K562 (cell line): ENCODE measurements at regions not wholly inside any gene's neighbourhood (a gene's known extent, or its start where the extent isn't known, plus 50 kb on each side); places are given as distances from the start of the nearest gene placed in this dataset.

Experiments
- CAMTA2 ChIP-seq: fragments of 250-450 bp; sonication (Bioruptor Pico); conservative IDR thresholded peaks from 2 replicates; pipeline ENCODE4 v1.5.1; 2022
- CREM ChIP-seq: IDR thresholded peaks from 2 replicates; pipeline ENCODE4 v1.6.1; 2014; ENCODE audit warnings: antibody characterized with exemption, low read depth
- GABPA ChIP-seq: fragments of 200-800 bp; sonication (Bioruptor generic); conservative IDR thresholded peaks from 2 replicates; pipeline ENCODE4 v1.6.1; 2016; ENCODE audit warnings: low read depth, missing genetic modification characterization, missing compliant biosample characterization
- GATA2 ChIP-seq: sonication (generic); formaldehyde crosslinking; IDR thresholded peaks from 2 replicates; pipeline ENCODE4 v1.4.0; 2020; ENCODE audit warnings: mild to moderate bottlenecking, missing genetic modification reagents
- GTF2F1 ChIP-seq: IDR thresholded peaks from 2 replicates; pipeline ENCODE4 v1.6.1; 2011; ENCODE audit warnings: low read depth, low read length, improper control_type of control experiment
- L3MBTL2 ChIP-seq: fragments of 450-650 bp; IDR thresholded peaks from 2 replicates; pipeline ENCODE4 v1.6.1; 2016; ENCODE audit warnings: mild to moderate bottlenecking, moderate library complexity
- PTBP1 ChIP-seq: fragments of 200-400 bp; formaldehyde crosslinking; IDR thresholded peaks from 2 replicates; pipeline ENCODE4 v1.6.1; 2017; ENCODE audit warnings: low read depth, low read length
- RFX7 ChIP-seq: fragments of 250-450 bp; sonication (Bioruptor Pico); IDR thresholded peaks from 2 replicates; pipeline ENCODE4 v1.5.1; 2021; ENCODE audit warnings: mild to moderate bottlenecking
- RHOXF2B ChIP-seq: fragments of 250-450 bp; sonication (Bioruptor Pico); conservative IDR thresholded peaks from 2 replicates; pipeline ENCODE4 v1.5.1; 2021
- SMAD3 ChIP-seq: fragments of 450-650 bp; formaldehyde crosslinking; conservative IDR thresholded peaks from 2 replicates; pipeline ENCODE4 v1.4.0; 2020; ENCODE audit warnings: mild to moderate bottlenecking
- TRIM28 ChIP-seq: fragments of 450-650 bp; IDR thresholded peaks from 2 replicates; pipeline ENCODE4 v1.6.1; 2017
- ZNF764 ChIP-seq: fragments of 250-450 bp; sonication (Bioruptor Pico); IDR thresholded peaks from 2 replicates; pipeline ENCODE4 v1.4.0; 2020; ENCODE audit warnings: low read depth, mild to moderate bottlenecking, moderate library complexity
- ZNF780A ChIP-seq: fragments of 250-450 bp; sonication (Bioruptor Pico); IDR thresholded peaks from 2 replicates; pipeline ENCODE4 v1.5.0; 2021; ENCODE audit warnings: mild to moderate bottlenecking
- TF ChIP-seq, protein P1 (sequence below): fragments of 250-450 bp; sonication (Bioruptor Pico); IDR thresholded peaks from 2 replicates; pipeline ENCODE4 v1.8.0; 2022; ENCODE audit warnings: inconsistent platforms
- TF ChIP-seq, protein P2 (sequence below): fragments of 200-800 bp; sonication (Bioruptor generic); IDR thresholded peaks from 2 replicates; pipeline ENCODE4 v1.6.1; 2017; ENCODE audit warnings: missing genetic modification characterization, missing compliant biosample characterization
- TF ChIP-seq, protein P3 (sequence below): sonication (generic); formaldehyde crosslinking; IDR thresholded peaks from 2 replicates; pipeline ENCODE4 v1.5.0; 2020; ENCODE audit warnings: missing genetic modification reagents
- TF ChIP-seq, protein P4 (sequence below): fragments of 450-650 bp; formaldehyde crosslinking; IDR thresholded peaks from 2 replicates; pipeline ENCODE4 v1.4.0; 2022; ENCODE audit warnings: missing genetic modification characterization
- TF ChIP-seq, protein P5 (sequence below): fragments of 450-650 bp; formaldehyde crosslinking; IDR thresholded peaks from 2 replicates; pipeline ENCODE4 v1.4.0; 2020; ENCODE audit warnings: mild to moderate bottlenecking, mixed read lengths
- TF ChIP-seq, protein P6 (sequence below): fragments of 450-650 bp; formaldehyde crosslinking; IDR thresholded peaks from 2 replicates; pipeline ENCODE4 v1.4.0; 2020; ENCODE audit warnings: mild to moderate bottlenecking, moderate library complexity
- TF ChIP-seq, protein P7 (sequence below), 2 experiments: IDR thresholded peaks; 2 replicates each; pipeline ENCODE4 v1.6.1; 2011; ENCODE audit warnings: borderline replicate concordance in 1 of 2, control low read depth in 1 of 2, low read depth in 1 of 2, low read length in 1 of 2, mild to moderate bottlenecking in 1 of 2, mixed read lengths in 1 of 2, moderate library complexity in 1 of 2; ENCODE audit not compliant: insufficient read depth in 1 of 2, insufficient read length in 1 of 2, poor library complexity in 1 of 2, severe bottlenecking in 1 of 2; ENCODE audit errors: extremely low read depth in 1 of 2

DNA sequence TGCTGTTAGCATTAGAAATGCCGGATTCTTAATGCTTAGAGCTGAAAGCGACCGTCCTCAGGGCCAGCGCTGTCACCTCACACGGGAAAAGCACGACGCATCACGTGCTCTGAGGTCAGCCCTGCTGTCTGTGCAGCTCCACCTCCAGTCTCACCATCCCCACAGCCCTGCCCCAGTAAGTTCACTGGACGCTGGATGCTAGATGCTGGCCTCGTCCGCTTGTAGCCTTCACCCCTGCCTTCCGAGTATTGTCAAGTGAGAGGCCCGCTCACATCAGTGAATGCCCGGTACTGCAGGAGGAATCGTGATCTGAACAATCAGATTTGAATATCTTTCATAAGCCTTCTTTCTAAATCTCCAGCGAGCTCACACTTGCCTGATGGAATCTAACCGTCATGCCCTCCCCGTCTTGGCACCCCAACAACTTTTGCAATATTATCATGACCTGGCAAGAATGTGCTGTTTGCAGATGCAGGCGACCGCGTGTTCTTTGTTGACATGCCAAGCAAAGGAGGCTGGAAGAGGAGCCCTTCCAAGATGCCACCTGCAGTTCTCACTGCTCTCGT is 64.9 kb downstream of the DLL1 start (continued):
- TF ChIP-seq, protein P1, sequence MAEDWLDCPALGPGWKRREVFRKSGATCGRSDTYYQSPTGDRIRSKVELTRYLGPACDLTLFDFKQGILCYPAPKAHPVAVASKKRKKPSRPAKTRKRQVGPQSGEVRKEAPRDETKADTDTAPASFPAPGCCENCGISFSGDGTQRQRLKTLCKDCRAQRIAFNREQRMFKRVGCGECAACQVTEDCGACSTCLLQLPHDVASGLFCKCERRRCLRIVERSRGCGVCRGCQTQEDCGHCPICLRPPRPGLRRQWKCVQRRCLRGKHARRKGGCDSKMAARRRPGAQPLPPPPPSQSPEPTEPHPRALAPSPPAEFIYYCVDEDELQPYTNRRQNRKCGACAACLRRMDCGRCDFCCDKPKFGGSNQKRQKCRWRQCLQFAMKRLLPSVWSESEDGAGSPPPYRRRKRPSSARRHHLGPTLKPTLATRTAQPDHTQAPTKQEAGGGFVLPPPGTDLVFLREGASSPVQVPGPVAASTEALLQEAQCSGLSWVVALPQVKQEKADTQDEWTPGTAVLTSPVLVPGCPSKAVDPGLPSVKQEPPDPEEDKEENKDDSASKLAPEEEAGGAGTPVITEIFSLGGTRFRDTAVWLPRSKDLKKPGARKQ, result no peak
- TF ChIP-seq RHOXF2B, result no peak
- TF ChIP-seq PTBP1, result no peak
- no peak for TF ChIP-seq RFX7 (CRISPR knock-in tag)
- TF ChIP-seq, protein P2, sequence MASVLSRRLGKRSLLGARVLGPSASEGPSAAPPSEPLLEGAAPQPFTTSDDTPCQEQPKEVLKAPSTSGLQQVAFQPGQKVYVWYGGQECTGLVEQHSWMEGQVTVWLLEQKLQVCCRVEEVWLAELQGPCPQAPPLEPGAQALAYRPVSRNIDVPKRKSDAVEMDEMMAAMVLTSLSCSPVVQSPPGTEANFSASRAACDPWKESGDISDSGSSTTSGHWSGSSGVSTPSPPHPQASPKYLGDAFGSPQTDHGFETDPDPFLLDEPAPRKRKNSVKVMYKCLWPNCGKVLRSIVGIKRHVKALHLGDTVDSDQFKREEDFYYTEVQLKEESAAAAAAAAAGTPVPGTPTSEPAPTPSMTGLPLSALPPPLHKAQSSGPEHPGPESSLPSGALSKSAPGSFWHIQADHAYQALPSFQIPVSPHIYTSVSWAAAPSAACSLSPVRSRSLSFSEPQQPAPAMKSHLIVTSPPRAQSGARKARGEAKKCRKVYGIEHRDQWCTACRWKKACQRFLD (CRISPR knock-in tag), result no peak
- TF ChIP-seq ZNF764, result no peak
- TF ChIP-seq ZNF780A (CRISPR knock-in tag), result no peak
- TF ChIP-seq, protein P3, sequence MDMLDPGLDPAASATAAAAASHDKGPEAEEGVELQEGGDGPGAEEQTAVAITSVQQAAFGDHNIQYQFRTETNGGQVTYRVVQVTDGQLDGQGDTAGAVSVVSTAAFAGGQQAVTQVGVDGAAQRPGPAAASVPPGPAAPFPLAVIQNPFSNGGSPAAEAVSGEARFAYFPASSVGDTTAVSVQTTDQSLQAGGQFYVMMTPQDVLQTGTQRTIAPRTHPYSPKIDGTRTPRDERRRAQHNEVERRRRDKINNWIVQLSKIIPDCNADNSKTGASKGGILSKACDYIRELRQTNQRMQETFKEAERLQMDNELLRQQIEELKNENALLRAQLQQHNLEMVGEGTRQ, result peak; percentile 67
- TF ChIP-seq, protein P4, sequence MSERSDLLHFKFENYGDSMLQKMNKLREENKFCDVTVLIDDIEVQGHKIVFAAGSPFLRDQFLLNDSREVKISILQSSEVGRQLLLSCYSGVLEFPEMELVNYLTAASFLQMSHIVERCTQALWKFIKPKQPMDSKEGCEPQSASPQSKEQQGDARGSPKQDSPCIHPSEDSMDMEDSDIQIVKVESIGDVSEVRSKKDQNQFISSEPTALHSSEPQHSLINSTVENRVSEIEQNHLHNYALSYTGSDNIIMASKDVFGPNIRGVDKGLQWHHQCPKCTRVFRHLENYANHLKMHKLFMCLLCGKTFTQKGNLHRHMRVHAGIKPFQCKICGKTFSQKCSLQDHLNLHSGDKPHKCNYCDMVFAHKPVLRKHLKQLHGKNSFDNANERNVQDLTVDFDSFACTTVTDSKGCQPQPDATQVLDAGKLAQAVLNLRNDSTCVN (CRISPR knock-in tag), result no peak
- TF ChIP-seq SMAD3, result no peak
- TF ChIP-seq L3MBTL2, result peak; percentile 61; the same call in 1 of the 2 replicates
- TF ChIP-seq, protein P5, sequence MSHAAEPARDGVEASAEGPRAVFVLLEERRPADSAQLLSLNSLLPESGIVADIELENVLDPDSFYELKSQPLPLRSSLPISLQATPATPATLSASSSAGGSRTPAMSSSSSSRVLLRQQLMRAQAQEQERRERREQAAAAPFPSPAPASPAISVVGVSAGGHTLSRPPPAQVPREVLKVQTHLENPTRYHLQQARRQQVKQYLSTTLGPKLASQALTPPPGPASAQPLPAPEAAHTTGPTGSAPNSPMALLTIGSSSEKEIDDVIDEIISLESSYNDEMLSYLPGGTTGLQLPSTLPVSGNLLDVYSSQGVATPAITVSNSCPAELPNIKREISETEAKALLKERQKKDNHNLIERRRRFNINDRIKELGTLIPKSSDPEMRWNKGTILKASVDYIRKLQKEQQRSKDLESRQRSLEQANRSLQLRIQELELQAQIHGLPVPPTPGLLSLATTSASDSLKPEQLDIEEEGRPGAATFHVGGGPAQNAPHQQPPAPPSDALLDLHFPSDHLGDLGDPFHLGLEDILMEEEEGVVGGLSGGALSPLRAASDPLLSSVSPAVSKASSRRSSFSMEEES (CRISPR knock-in tag), result peak; percentile 27; the same call in 1 of the 2 replicates
- TF ChIP-seq TRIM28, result no peak
- TF ChIP-seq CAMTA2 (CRISPR knock-in tag), result no peak
- TF ChIP-seq, protein P6, sequence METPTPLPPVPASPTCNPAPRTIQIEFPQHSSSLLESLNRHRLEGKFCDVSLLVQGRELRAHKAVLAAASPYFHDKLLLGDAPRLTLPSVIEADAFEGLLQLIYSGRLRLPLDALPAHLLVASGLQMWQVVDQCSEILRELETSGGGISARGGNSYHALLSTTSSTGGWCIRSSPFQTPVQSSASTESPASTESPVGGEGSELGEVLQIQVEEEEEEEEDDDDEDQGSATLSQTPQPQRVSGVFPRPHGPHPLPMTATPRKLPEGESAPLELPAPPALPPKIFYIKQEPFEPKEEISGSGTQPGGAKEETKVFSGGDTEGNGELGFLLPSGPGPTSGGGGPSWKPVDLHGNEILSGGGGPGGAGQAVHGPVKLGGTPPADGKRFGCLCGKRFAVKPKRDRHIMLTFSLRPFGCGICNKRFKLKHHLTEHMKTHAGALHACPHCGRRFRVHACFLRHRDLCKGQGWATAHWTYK, result no peak
- no peak for TF ChIP-seq GTF2F1
- TF ChIP-seq, protein P7, sequence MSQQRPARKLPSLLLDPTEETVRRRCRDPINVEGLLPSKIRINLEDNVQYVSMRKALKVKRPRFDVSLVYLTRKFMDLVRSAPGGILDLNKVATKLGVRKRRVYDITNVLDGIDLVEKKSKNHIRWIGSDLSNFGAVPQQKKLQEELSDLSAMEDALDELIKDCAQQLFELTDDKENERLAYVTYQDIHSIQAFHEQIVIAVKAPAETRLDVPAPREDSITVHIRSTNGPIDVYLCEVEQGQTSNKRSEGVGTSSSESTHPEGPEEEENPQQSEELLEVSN (IDR thresholded peaks at IDR 0.05; ENCODE audit: borderline replicate concordance in 1 of 2, extremely low read depth in 1 of 2, insufficient read depth in 1 of 2, insufficient read length in 1 of 2, low read depth in 1 of 2, low read length in 1 of 2, poor library complexity in 1 of 2, severe bottlenecking in 1 of 2), result peak in 1 of 2 experiments; percentile 51
- TF ChIP-seq GATA2 (CRISPR knock-in tag), result no peak
- no peak for TF ChIP-seq CREM
- TF ChIP-seq GABPA, result no peak
